Upper lobe of left lung (tissue), 6 donors: ENCODE measurements at regions not wholly inside any gene's neighbourhood (a gene's known extent, or its start where the extent isn't known, plus 50 kb on each side); places are given as distances from the start of the nearest gene placed in this dataset.

Source experiments
- ATAC-seq, 2 donors: fragments of 200-7000 bp; cut with Tn5 transposase; one replicate each; pipeline ENCODE4 v1.9.1; 2022; ENCODE audit warnings: mild to moderate bottlenecking in 2 of 2, moderate library complexity in 2 of 2; ENCODE audit not compliant: low FRiP score in 2 of 2
- DNase-seq, 2 donors: peaks; one replicate each; pipeline ENCODE4 v3.0.0-alpha.2; 2019 to 2020
- H3K27ac ChIP-seq, 4 donors: fragments of 200-600 bp; sonication (generic); one replicate each; pipeline ENCODE4 v1.5.1; 2016 to 2019
- H3K27me3 ChIP-seq, 4 donors: fragments of 200-600 bp; sonication (generic); one replicate each; pipeline ENCODE4 v1.5.1; 2017 to 2019
- H3K36me3 ChIP-seq, 4 donors: fragments of 200-600 bp; sonication (generic); one replicate each; pipeline ENCODE4 v1.5.1; 2016 to 2019
- H3K4me1 ChIP-seq, 4 donors: fragments of 200-600 bp; sonication (generic); one replicate each; pipeline ENCODE4 v1.5.1; 2018 to 2019
- H3K4me3 ChIP-seq, 4 donors: fragments of 200-600 bp; sonication (generic); one replicate each; pipeline ENCODE4 v1.5.1; 2017 to 2019; ENCODE audit warnings: mild to moderate bottlenecking in 2 of 4, moderate library complexity in 1 of 4
- H3K9me3 ChIP-seq, 4 donors: fragments of 200-600 bp; sonication (generic); one replicate each; pipeline ENCODE4 v1.5.1; 2018 to 2019
- EP300 ChIP-seq, 4 donors: sonication (generic); formaldehyde crosslinking; IDR thresholded peaks; one replicate each; pipeline ENCODE4 v1.5.1; 2017; ENCODE audit warnings: antibody characterized with exemption in 4 of 4, control low read depth in 2 of 4
- POLR2A ChIP-seq, 4 donors: fragments of 450-650 bp; IDR thresholded peaks; one replicate each; pipeline ENCODE4 v1.5.1; 2016 to 2017; ENCODE audit warnings: antibody characterized with exemption in 4 of 4, mild to moderate bottlenecking in 2 of 4
- POLR2AphosphoS5 ChIP-seq, 2 donors: sonication (generic); formaldehyde crosslinking; IDR thresholded peaks; one replicate each; pipeline ENCODE4 v1.5.1; 2017; ENCODE audit warnings: antibody characterized with exemption in 2 of 2
- WGBS, 2 donors: methylation state at CpG; one replicate each; pipeline ENCODE4 v1.1.5; 2017 to 2018; 5-methylcytosine and 5-hydroxymethylcytosine counted together
- TF ChIP-seq, protein P1 (sequence below), 6 experiments: fragments of 450-650 bp in 4 of 6; fragments of 200-600 bp in 2 of 6; sonication (generic) in 2 of 6; IDR thresholded peaks; one replicate each; pipeline ENCODE4 v1.5.1; 2016 to 2019; ENCODE audit warnings: antibody characterized with exemption in 6 of 6
- donor health status: DM: no; HTN: no; CAD: no; lungs with moderate emphysema.
- donor health status: DM: no; HTN: yes; CAD: no; lungs with severe emphysema.

DNA sequence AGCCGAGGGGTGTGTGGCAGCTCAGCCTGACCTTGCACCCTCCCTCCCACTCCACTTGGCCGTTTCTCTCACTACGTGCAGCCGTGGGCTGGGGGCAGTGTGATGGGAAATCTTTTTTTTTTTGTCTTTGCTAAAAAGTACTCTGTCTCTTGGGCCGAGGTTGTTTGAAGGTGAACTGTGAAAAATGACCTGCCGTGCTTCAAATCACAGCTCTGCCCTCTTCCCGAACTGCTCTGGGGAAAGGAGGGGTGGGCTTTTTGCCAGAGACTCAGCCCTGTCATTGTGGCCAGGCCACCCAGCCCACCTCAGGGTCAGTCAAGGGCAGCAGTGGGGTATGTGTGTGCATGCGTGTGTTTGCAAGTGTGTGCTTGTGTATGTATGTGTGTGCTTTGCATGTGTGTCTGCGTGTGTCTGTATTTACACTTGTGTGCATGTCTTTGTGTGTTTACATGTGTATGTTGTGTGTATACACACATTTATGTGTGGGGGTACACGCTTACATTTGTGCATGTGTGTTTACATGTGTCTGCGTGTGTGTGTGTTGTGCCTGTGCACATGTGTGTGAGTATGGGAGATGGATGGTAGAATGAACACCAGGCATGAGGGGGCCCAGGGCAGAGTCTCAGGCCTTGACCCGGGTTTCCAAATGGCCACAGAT is 61.3 kb upstream of the HAAO start:
- no peaks in the 10 kb centered on the region for H3K9me3 ChIP-seq
- DNase-seq, result no peak
- H3K4me3 ChIP-seq, result no peak overlapping the region
- peaks cover 0 to 10% (median 5%) of the 10 kb centered on the region in 4 donors for H3K4me1 ChIP-seq
- TF ChIP-seq, protein P1, sequence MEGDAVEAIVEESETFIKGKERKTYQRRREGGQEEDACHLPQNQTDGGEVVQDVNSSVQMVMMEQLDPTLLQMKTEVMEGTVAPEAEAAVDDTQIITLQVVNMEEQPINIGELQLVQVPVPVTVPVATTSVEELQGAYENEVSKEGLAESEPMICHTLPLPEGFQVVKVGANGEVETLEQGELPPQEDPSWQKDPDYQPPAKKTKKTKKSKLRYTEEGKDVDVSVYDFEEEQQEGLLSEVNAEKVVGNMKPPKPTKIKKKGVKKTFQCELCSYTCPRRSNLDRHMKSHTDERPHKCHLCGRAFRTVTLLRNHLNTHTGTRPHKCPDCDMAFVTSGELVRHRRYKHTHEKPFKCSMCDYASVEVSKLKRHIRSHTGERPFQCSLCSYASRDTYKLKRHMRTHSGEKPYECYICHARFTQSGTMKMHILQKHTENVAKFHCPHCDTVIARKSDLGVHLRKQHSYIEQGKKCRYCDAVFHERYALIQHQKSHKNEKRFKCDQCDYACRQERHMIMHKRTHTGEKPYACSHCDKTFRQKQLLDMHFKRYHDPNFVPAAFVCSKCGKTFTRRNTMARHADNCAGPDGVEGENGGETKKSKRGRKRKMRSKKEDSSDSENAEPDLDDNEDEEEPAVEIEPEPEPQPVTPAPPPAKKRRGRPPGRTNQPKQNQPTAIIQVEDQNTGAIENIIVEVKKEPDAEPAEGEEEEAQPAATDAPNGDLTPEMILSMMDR (IDR thresholded peaks at IDR 0.05), result no peak
- TF ChIP-seq EP300 (IDR thresholded peaks at IDR 0.05), result no peak
- H3K27me3 ChIP-seq, result no peaks in the 10 kb centered on the region
- ATAC-seq, result no peak
- peak overlapping the region in 2 of 4 donors; percentile 71 to 77 for H3K27ac ChIP-seq
- 72 to 77% methylated on average over 11 to 12 of the region's 12 CpGs for WGBS, 2 donors
- H3K36me3 ChIP-seq, result no peaks in the 10 kb centered on the region

DNA sequence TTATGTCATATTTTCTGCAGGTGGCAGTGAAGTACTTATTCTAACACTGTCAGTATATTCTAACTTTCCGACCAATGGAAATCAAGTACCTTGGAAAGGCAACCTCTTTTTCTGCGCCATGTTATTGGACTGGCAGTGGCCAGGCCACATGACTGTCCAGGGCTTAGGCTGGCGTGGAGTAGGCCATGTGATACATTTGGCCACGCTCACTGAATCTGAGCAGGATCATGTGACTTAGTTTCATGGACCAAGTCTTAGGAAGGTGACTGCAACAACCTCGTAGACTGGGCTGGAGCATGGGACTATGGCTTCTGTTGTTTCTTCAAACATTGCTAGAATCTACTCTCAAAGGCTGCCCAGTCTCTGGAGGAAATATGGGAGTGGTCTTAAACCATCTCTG is 60.4 kb upstream of the HAAO start:
- Histone ChIP-seq H3K27ac (no peak overlapping the region), H3K36me3 (no peaks in the 10 kb centered on the region), H3K9me3 (no peaks in the 10 kb centered on the region), H3K4me3 (no peak overlapping the region), H3K27me3 (no peaks in the 10 kb centered on the region), H3K4me1 (peaks cover 0 to 10% (median 5%) of the 10 kb centered on the region in 4 donors)
- 85 to 88% methylated on average over 4 to 5 of the region's 5 CpGs for WGBS, 2 donors
- no peak for DNase-seq
- TF ChIP-seq, protein P1 (IDR thresholded peaks at IDR 0.05), result no peak
- TF ChIP-seq EP300 (IDR thresholded peaks at IDR 0.05) (no peak), POLR2AphosphoS5 (IDR thresholded peaks at IDR 0.05) (no peak), POLR2A (IDR thresholded peaks at IDR 0.05) (no peak)
- no peak for ATAC-seq

DNA sequence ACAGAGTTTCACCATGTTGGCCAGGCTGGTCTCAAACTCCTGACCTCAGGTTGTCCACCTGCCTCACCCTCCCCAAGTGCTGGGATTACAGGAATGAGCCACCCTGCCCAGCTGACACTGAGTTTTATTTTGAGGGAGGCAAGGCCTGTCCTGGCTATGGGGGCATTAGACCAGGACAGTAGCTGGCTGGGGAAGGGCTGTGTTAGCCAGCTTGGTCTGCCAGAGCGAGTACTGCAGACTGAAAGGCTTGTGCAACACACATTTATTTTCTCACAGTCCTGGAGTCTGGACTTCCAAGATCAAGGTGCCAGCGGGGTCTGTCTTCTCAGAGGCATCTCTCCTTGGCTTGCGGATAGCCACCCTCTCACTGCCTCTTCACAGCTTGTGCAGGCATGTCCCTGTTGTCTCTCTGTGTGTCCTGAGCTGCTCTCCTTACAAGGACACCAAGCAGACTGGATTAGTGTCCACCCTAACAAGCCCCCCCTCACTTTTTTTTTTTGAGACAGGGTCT is 59.4 kb upstream of the HAAO start:
- no peaks in the 10 kb centered on the region for H3K36me3 ChIP-seq
- DNase-seq, result no peak
- TF ChIP-seq, protein P1 (IDR thresholded peaks at IDR 0.05), result no peak
- TF ChIP-seq POLR2AphosphoS5 (IDR thresholded peaks at IDR 0.05) (no peak), EP300 (IDR thresholded peaks at IDR 0.05) (no peak), POLR2A (IDR thresholded peaks at IDR 0.05) (no peak)
- peaks cover 0 to 10% (median 5%) of the 10 kb centered on the region in 4 donors for H3K4me1 ChIP-seq
- ATAC-seq, result no peak
- WGBS, 2 donors, result 84 to 93% methylated on average over 3 of the region's 3 CpGs
- no peak overlapping the region for H3K27ac ChIP-seq
- no peaks in the 10 kb centered on the region for H3K9me3 ChIP-seq
- no peaks in the 10 kb centered on the region for H3K27me3 ChIP-seq
- H3K4me3 ChIP-seq, result no peak overlapping the region

DNA sequence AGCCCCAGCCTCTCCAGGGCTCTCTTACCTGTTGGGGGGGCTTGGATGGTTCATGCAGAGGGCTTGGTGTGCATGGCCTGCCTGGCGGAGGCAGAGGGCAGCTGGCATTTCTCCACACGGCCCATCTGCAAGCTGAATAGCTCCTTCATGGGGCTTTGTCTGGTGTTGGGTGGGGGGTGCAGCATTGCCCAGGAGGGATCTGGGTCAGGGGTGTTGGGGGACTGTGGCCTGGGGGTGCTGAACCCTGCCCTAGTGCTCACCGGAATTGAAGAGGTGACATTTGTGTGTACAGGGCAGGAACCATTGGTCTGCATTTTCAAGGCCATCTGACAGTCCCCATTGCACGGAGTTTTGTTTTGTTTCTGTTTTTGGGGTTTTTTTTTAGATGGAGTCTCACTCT is 58.8 kb upstream of the HAAO start:
- Histone ChIP-seq H3K27me3 (no peaks in the 10 kb centered on the region), H3K27ac (no peak overlapping the region), H3K4me1 (peaks cover under 1 to 10% (median 6%) of the 10 kb centered on the region in 4 donors), H3K9me3 (no peaks in the 10 kb centered on the region), H3K4me3 (no peak overlapping the region), H3K36me3 (no peaks in the 10 kb centered on the region)
- ATAC-seq (no peak), DNase-seq (no peak)
- 27 to 82% methylated on average over 1 to 4 of the region's 4 CpGs for WGBS, 2 donors
- TF ChIP-seq, protein P1 (IDR thresholded peaks at IDR 0.05), result no peak
- TF ChIP-seq POLR2A (IDR thresholded peaks at IDR 0.05), result no peak
- no peak for TF ChIP-seq EP300 (IDR thresholded peaks at IDR 0.05)
- no peak for TF ChIP-seq POLR2AphosphoS5 (IDR thresholded peaks at IDR 0.05)
